Spinal cord (tissue), 9 donors: ENCODE measurements at regions not wholly inside any gene's neighbourhood (a gene's known extent, or its start where the extent isn't known, plus 50 kb on each side); places are given as distances from the start of the nearest gene placed in this dataset.
A peak's percentile ranks its signal among the peaks of the same experiment; 100 is the strongest.
"Not testable (repeated sequence)": the region's sequence is repeated elsewhere in the genome, so short reads cannot be mapped to it uniquely, and the experiment has no call there.

Source experiments
- DNase-seq, 6 donors: peaks; one replicate each; pipeline versions ENCODE4 v3.0.0 to v3.0.0-alpha.2; 2013 to 2015; ENCODE audit warnings: low spot score in 6 of 6, low read depth in 4 of 6
- H3K27ac ChIP-seq: one replicate; pipeline ENCODE4 v1.5.1; 2013; ENCODE audit warnings: low read depth, low read length, control low read depth
- H3K27me3 ChIP-seq: one replicate; pipeline ENCODE4 v1.6.1; 2013; ENCODE audit warnings: low read length; ENCODE audit not compliant: control insufficient read depth, insufficient read depth
- H3K36me3 ChIP-seq: one replicate; pipeline ENCODE4 v1.6.1; 2013; ENCODE audit warnings: low read length; ENCODE audit not compliant: control insufficient read depth, insufficient read depth
- H3K4me1 ChIP-seq: one replicate; pipeline ENCODE4 v1.6.1; 2013; ENCODE audit warnings: low read length; ENCODE audit not compliant: control insufficient read depth, insufficient read depth
- H3K4me3 ChIP-seq: one replicate; pipeline ENCODE4 v1.5.1; 2013; ENCODE audit warnings: low read depth, low read length, control low read depth
- H3K9me3 ChIP-seq: one replicate; pipeline ENCODE4 v1.6.1; 2013; ENCODE audit warnings: low read length; ENCODE audit not compliant: control insufficient read depth, insufficient read depth
- WGBS: methylation state at CpG from one replicate; pipeline ENCODE4 v1.1.5; 2013; ENCODE audit warnings: missing lambda C conversion rate; ENCODE audit not compliant: insufficient coverage; 5-methylcytosine and 5-hydroxymethylcytosine counted together
- donor health status: healthy.

DNA sequence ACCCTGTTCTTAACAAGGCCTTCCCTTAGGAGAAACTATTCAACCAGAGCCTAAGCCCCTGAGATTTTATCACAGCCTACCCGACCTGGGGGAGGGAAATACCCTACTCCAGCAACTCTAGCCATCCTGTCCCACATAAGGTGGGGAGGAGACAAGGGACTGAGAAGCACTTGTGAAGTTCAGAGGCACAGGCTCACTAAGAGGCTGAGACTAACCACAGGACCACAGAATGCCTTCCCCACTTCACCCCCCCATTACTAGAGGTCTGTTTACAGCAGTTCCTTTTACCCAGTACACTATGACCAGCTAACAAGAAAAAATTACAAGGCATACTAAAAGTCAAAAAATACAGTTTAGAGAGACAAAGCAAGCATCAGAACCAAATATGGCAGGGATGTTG is 86.8 kb downstream of the TEX35 start:
- no peaks in the 10 kb centered on the region for H3K9me3 ChIP-seq
- no peaks in the 10 kb centered on the region for H3K4me1 ChIP-seq
- no peak for DNase-seq
- no CpG with 5 or more reads among the region's 1 CpG for WGBS
- no peaks in the 10 kb centered on the region for H3K27me3 ChIP-seq
- no peak overlapping the region for H3K4me3 ChIP-seq
- H3K27ac ChIP-seq: no peak overlapping the region
- H3K36me3 ChIP-seq: no peaks in the 10 kb centered on the region

DNA sequence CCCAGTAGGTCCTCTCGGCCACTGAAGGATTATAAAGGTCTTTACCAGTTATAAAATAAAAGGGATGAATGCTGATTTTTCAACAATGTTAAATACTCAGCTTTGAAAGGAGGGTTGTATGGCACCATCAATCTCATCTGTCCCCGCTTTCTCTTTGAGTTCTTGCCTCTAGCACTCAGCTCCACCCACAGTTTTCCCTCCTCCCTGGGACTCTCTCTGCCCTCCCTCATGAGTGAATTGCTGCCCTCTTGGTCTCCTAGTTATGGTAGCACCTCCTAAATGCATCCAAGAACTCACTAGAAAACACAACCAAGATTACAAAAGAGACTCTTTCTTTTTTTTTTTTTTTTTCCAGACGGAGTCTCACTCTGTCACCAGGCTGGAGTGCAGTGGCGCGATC is 91.0 kb downstream of the TEX35 start:
- H3K9me3 ChIP-seq: no peaks in the 10 kb centered on the region
- no peaks in the 10 kb centered on the region for H3K36me3 ChIP-seq
- no peak overlapping the region for H3K4me3 ChIP-seq
- DNase-seq: no peak
- WGBS: 100% methylated on average over 4 of the region's 5 CpGs
- H3K27me3 ChIP-seq: no peaks in the 10 kb centered on the region
- H3K4me1 ChIP-seq: no peaks in the 10 kb centered on the region
- no peak overlapping the region for H3K27ac ChIP-seq

DNA sequence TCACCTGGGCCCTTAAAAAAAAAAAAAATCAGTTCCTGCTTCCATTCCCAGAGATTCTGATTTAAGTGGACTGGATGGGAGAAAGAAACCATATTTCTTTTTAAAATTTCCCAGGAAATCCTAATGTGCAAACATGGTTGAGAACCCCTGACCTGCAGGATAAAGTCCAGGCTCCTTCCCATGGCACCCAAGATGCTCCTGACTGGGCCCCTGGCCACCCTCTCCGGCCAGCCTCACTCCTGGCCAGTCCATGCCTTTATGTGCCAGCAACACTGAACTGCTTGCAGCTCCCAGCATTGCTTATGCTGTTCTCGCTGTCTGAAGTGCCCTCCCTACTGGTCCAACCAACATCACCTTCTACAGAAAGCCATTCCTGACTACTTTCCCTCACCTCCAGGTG is 93.9 kb downstream of the TEX35 start:
- no peaks in the 10 kb centered on the region for H3K9me3 ChIP-seq
- no peak for DNase-seq
- 89% methylated on average over 2 of the region's 2 CpGs for WGBS

DNA sequence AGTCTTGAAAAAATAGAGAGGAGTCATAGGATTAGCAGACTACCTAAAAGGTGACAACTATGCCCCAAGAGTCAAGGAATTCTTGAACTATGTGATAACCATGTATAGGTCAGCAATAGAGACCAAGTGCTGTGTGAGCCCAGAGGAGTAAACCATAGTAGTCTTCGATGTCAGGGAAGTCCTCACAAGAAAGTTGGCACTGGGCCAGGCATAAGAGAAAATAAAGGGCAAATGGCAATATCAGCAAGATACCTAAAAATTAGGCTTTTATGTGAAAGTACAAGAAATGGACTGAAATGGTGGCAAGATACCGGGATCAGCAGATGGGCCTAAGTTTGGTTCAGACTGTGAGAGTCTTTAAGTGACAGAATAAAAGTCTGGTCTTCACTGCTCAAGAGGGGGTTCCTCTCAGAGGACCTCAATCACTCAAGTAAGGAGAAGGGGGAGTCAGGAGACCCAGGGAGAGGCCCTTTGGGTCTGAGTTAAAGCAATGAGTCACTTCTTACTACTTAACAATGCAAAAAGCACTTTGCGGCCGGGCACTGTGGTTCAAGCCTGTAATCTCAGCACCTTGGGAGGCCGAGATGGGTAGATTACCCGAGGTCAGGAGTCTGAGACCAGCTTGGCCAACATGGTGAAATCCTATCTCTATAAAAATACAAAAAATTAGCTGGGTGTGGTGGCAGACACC is 95.0 kb downstream of the TEX35 start:
- Histone ChIP-seq H3K4me1 (no peaks in the 10 kb centered on the region), H3K27me3 (no peaks in the 10 kb centered on the region), H3K36me3 (no peaks in the 10 kb centered on the region), H3K27ac (no peak overlapping the region), H3K9me3 (no peaks in the 10 kb centered on the region), H3K4me3 (no peak overlapping the region)
- DNase-seq: no peak
- 94% methylated on average over 2 of the region's 6 CpGs for WGBS

More for the DNA sequence above, 93.9 kb downstream of the TEX35 start:
- H3K36me3 ChIP-seq: no peaks in the 10 kb centered on the region
- no peaks in the 10 kb centered on the region for H3K27me3 ChIP-seq
- no peaks in the 10 kb centered on the region for H3K4me1 ChIP-seq
- H3K4me3 ChIP-seq: no peak overlapping the region
- H3K27ac ChIP-seq: no peak overlapping the region

DNA sequence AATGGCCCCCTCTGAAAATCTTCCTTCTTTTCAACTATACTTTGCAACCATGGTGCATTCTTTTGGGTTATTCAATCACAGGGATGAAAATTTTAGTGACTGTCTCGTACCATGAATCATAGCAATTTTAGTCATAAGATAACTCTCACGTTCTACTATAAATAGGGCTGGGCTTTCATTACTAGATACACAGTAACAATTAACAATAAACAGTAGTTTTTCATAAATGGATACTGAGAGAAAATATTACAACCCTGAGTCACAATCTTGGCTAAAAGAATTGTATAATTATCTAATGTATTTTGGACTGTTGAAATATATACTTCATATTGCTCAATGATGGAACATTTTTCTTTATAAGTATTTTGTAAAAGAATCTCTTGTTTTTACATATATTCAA is 96.1 kb downstream of the TEX35 start:
- no peaks in the 10 kb centered on the region for H3K4me1 ChIP-seq
- DNase-seq: no peak
- no peak overlapping the region for H3K4me3 ChIP-seq
- H3K36me3 ChIP-seq: no peaks in the 10 kb centered on the region
- H3K9me3 ChIP-seq: no peaks in the 10 kb centered on the region
- peak overlapping the region; percentile 25 for H3K27ac ChIP-seq
- H3K27me3 ChIP-seq: no peaks in the 10 kb centered on the region
- WGBS: no CpG with 5 or more reads among the region's 2 CpGs

DNA sequence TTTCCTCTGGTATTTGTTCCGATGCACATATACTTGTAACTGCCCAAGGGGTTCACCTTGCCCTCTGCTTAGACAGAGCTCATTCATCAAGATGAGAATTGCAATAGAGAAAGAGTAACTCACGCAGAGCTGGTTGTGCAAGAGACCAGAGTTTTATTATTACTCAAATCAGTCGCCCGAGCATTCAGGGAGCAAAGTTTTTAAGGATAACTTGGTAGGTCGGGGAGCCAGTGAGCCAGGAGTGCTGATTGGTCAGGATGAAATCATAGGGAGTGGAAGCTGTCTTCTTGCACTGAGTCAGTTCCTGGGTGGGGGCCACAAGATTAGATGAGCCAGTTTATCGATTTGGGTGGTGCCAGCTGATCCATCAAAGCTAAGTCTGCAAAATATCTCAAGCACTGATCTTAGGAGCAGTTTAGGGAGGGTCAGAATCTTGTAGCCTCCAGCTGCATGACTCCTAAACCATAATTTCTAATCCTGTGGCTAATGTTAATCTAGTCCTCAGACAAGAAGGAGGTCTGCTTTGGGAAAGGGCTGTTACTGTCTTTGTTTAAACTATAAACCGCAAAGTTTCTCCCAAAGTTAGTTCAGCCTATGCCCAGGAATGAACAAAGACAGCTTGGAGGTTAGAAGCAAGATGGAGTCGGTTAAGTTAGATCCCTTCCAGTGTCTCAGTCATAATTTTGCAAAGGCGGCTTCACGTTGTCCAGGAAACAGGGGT is 97.9 kb downstream of the TEX35 start:
- H3K9me3 ChIP-seq, H3K27ac ChIP-seq, H3K27me3 ChIP-seq, H3K4me3 ChIP-seq, H3K36me3 ChIP-seq, H3K4me1 ChIP-seq, DNase-seq: not testable (repeated sequence)
- WGBS: 82% methylated on average over 9 of the region's 10 CpGs

DNA sequence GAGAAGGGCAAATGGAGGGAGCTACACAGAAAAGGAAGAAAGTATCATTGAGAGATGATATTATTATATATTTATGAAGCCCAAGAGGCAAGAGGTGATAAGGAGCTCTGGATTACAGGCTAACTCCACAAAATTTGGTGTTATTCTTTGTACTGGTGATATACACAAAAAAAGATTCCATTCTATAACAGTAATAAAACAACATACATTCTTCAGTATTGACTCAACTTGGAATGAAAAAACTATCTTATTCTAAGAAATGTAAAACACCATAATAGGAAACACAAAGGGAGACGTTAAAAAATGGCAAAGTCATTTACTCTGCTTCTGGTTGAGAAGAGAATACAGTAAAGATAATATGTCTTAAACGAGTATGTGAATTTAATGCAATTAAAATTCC is 99.4 kb downstream of the TEX35 start:
- WGBS: no CpG with 5 or more reads among the region's 2 CpGs
- Histone ChIP-seq H3K9me3 (no peaks in the 10 kb centered on the region), H3K36me3 (no peaks in the 10 kb centered on the region), H3K4me1 (no peaks in the 10 kb centered on the region), H3K27me3 (no peaks in the 10 kb centered on the region), H3K27ac (no peak overlapping the region), H3K4me3 (no peak overlapping the region)
- no peak for DNase-seq

DNA sequence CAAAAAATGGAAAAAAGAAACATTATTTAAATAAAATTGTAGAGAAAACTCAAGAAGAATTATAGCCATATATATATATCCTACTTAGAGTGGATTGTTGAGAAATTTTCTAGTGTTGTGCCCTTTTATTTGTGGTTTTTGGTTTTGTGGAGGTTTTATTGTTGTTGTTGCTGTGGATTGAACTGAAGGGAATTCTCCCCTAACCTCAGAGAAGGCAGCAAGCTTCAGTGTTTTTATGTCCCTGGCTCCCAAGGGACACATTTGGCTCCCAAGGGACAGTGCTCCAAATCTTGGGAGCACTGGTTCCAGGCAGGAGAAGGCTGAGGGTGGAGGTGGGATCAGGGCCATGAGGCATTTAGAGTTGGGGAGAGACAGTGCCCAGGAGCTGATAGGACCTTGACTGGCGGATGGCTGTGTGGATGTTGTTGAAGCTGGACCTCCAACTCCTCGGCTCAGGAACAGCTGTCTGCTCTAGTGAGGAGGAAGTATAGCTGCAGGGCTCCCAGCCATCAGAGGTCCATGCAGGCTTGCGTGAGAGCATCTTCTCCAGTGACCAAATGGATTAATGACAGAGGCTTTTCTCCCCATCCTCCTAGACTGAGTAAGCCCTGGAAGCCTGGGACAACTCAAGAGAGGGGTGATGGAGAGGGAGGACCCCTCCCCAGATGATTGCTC is 100.5 kb downstream of the TEX35 start:
- Histone ChIP-seq H3K4me3 (no peak overlapping the region), H3K27ac (no peak overlapping the region), H3K9me3 (no peaks in the 10 kb centered on the region), H3K27me3 (no peaks in the 10 kb centered on the region), H3K36me3 (no peaks in the 10 kb centered on the region), H3K4me1 (no peaks in the 10 kb centered on the region)
- no peak for DNase-seq
- 88% methylated on average over 2 of the region's 3 CpGs for WGBS

DNA sequence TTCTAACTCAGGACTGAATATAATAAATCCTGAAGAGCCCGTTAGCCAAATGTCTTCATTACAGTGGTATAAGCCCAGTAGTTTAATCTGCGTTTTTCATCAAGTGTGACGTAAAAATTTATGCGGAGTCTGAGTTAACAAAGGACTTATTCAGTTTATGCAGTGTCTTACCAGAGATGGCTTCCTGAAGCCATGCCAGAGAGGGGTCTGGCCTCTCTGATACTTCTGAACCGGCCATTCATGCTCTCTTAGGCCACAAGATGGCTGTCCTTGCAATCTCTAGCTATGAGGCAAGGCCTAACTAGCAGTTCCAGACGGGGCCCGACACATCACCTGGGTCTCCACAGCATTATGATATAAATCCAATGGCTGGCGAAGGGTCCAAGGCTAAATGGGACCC is 101.4 kb downstream of the TEX35 start:
- Histone ChIP-seq H3K4me1 (no peaks in the 10 kb centered on the region), H3K9me3 (no peaks in the 10 kb centered on the region), H3K27me3 (no peaks in the 10 kb centered on the region), H3K36me3 (no peaks in the 10 kb centered on the region), H3K27ac (no peak overlapping the region), H3K4me3 (no peak overlapping the region)
- peak in 2 of 6 donors; percentile 23 to 53 for DNase-seq
- WGBS: 60% methylated on average over 4 of the region's 8 CpGs
